GM21529 (cell line): ENCODE measurements at regions not wholly inside any gene's neighbourhood (a gene's known extent, or its start where the extent isn't known, plus 50 kb on each side); places are given as distances from the start of the nearest gene placed in this dataset.

Experiments
- ATAC-seq: cut with Tn5 transposase; IDR thresholded peaks from one replicate; pipeline ENCODE4 v1.9.1; 2021; ENCODE audit not compliant: unreplicated experiment

DNA sequence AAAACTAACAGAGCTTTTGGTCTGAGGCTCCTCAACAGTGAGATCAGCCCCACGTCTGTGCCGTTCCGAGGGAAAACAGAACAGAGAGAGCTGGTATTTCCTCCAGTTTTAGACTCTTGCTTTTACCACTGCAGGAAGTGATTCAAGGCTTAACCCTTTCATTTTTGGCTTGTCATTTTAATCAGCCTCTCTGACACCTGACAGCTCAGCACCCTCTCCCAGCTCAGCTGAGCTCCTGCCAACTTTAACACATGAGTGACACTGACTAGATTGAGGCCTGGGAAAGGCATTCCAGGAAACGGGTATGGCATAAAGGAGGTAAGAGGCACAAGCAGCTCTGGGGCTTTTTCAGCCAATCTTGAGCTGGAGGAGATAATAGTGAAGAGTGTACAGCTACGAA lies 239.4 kb upstream of the SKOR2 start:
- no peak for ATAC-seq

DNA sequence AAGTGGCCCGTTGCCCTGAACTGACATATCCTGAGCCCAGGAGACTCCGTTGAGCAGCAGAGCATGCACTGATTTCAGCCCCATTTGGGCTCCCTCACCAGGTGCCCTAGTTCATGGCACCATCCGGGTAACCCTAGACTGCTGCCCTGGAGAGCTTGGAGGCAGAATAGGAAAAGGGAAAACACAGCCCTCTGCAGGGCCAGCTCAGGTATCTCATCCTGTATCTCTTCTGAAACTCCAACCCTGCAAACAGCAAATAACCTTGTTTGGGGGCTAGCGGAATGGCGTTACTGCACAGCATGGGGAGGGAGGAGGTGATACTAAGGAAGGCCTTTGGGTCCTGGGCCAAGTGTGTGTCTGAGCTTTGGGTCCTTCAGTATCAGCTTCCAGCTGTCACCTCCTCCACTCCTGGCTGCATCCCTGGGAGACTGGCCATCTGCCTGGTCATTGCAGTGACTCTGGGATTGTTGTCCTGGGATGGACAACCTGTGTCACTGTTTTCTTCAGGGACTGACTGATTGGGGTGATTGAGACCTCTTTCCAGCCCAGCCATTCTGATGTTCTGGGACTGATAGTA lies 233.8 kb upstream of the SKOR2 start:
- ATAC-seq = no peak

DNA sequence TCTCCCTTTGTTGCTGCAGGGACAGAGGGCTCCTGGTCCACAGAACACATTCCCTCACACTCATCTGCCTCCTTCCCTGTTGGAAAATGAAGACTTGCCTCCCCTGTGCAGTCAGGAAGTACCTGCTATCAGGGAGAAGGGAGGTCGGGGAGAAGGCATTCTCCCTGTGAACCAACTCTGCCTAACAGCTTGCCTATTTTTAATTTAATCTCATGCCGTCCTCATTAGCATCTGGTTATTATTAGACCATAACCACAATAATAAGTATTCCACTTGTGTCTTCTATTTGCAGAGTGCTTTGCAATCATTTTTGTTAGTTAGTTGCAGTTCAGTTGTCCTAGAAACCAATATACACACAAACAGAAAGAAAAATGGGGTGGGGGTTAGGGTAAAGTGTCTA lies 232.6 kb upstream of the SKOR2 start:
- ATAC-seq = no peak

DNA sequence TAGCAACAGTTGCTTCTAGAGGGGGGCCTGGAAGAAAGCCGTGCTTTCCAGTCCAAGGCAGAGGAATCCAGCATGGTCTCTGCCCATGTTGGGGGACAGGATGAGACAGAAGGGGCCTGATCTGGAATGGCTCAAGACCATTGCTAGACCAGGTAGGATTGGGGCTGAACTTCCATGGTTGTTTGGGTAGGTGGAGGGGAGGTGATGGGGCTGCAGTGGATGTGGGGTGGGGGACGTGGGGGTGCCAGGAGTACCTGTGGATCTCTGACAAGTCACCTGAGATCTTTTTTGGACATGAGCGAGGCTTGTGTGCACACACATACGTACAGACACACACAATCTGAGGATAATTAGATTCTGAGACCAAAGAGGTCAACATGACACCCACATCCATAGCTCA lies 228.7 kb upstream of the SKOR2 start:
- no peak for ATAC-seq

DNA sequence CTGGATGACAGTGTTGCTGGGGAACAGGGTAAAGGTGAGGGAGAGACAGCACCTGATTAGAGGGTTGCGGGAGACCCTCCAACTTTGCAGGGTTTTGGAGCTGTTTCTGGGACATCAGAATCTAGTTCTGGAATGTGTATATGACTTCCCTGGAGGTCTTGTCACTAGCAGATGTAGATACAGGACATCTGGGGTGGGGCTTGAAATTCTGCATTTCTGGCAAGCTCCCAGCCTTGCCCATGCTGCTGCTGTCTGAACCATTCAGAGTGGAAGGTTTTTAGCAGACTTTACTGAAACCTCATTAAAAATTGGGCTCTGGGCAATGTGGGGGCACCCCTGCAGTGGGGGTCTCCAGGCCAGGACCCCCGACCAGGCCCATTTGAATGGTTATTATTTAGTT lies 220.3 kb upstream of the SKOR2 start:
- no peak for ATAC-seq

DNA sequence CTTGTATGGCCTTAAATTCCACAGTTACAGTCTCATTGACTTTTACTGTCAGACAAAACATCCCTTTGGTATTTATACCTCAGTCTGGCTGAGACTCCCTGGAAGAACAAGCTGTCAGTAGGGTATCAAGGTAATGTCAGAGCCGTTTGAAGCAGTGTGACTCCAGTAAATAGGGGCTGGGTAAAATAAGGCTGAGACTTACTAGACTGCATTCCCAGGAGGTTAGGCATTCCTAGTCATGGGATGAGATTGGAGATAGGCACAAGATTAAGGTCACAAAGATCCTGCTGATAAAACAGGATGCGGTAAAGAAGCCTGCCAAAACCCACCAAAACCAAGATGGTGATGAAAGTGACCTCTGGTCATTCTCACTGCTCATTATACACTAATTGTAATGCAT lies 219.5 kb upstream of the SKOR2 start:
- ATAC-seq = no peak

DNA sequence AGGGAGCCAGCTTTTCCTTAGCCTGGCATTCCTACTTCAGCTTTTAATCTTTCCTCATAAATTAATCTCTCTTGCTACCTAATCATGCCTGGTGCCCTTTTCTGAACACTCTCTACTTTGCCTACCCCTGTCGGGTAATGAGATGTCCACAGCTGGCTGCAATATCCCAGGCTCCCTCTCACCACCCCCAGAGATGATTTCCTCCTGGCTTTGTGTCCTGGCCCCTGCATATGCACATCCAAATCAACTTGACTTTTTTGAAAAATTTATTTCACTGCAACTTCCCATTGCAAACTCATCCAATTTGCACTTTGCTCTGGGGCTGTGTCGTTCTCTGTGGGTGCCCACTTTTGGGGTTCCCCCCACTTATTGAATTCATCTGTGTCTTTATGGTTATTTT lies 218.1 kb upstream of the SKOR2 start:
- ATAC-seq = no peak

DNA sequence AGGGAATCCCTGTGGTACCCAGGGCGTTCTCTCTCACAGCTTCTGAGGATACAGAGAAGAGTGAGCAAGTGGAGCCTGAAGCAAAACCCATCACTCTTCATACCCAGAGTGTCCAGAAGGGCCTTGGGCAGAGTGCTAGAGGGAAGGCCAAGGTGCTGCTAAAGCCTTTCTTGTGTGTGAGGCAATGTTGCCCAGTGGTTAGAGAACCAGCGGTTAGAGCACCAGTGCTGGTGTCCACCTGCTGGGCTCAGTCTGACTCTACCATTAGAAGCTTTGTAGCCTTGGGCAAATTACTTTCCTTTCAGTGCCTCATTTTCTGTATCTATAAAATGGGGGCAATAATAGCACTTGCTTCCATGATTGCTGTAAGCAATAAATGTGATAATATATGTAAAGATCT lies 210.5 kb upstream of the SKOR2 start:
- ATAC-seq = no peak

DNA sequence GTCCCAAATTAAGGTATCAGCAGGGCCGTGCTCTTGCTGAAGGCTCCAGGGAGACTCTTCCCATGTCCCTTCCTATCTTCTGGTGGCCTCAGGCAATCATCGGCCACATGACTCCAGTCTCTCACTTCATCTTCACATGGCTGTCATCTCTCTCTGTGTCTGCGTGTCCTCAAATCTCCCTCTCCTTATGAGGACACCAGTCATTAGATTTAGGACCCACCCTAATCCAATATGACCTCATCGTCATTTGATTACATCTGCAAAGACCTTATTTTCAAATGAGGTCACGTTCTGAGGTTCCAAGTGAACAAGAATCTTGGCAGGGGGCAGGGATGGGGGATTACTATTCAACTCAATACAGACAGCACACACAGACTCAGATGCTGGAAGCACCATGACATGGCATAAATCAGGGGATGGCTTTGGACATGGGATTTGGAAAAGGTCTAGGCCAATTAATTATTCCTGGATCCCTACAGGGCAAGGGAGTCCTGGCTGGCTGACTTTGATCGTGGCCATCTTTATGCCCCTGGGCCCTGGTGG lies 210.0 kb upstream of the SKOR2 start:
- ATAC-seq = no peak

DNA sequence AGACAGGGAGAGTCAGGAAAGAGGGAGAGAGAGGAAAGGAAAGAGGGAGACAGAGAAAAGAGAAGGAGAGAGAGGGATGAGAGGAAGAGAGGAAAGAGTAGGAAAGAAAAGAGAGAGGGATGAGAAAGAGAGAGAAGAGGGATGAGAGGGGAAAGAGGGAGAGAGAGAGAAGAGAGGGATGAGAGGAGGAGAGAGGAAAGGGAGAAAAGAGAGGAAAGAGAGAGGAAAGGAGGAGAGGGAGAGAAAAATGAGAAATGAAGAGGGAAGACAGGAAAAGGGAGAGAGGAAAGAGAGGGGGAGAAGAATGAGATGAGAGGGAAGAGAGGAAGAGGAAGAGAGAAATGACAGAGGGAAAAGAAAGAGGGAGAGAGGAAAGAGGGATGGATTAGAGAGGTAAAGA lies 207.0 kb upstream of the SKOR2 start:
- no peak for ATAC-seq

DNA sequence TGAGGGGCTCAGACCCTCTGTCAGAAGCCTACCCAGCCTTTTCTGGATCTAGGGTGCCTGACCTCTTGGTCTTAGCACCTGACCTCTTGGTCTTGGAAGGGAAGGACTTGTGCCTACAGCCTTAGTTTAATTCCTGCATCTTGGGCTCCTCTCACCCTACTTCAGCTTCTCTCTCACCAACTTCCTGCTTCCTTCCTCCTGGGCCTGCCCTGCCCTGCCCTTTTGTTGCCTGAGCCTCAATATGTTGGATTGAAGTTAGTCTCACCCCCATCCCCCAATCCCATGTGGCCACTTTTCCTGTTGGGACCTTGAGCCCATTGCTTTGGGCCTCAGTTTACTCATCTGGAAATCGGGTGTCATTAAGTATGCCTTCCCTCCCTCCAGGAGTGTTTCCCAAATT lies 206.2 kb upstream of the SKOR2 start:
- no peak for ATAC-seq

DNA sequence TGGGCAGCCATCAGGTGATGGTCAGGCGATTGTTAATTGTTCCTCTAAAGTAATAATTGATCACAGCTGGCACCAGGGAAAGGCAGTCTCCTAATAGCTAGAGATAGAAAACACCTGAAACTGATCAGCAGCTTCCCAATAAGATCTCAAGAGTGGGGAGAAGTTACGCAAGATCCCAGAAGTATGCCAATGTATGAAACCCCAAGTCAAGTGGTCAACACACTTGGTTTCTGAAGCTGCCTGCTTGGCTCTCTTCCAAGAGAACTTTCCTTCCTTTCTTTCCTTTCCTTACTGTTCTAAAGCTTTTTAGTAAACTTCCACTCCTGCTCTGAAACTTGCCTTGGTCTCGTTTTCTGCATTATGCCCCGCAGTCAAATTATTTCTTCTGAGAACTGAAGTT lies 201.6 kb upstream of the SKOR2 start:
- no peak for ATAC-seq

DNA sequence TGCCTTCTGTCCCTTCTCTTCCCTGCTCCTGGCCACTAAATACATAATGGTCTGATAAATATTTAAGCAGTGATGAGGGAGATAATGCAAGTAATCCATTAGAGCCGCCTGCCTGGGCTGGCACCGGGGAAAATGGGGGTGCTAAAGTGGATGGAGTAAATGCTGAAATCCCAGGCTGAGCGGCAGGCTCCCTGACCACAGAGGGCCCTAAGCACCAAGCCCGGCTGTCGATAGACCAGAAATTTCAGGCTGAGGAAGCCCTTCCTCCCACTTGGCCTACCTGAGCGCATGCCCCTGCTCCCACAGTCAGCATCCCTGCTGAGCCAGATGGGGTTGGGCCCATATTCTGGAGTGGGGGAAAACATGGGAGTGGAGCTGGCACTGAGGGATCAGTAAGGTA lies 197.5 kb upstream of the SKOR2 start:
- no peak for ATAC-seq

DNA sequence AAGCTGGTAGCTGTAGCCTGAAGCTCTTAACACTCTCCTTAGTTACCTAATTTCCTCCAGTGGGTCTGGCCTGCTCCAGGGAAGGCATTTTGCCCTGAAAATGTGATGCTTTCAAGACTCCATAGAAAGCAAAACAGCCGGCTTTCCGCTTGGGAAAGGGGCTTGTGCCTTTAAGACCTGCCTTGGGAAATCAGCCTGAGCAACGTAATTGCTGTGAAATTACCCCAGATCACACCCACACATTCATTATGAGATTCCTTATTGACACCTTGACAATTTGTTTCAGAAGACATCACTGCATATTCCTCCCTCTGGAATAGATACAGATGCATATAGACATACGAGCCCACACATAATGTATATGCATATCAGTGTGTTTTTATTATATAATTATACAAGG lies 190.5 kb upstream of the SKOR2 start:
- no peak for ATAC-seq

DNA sequence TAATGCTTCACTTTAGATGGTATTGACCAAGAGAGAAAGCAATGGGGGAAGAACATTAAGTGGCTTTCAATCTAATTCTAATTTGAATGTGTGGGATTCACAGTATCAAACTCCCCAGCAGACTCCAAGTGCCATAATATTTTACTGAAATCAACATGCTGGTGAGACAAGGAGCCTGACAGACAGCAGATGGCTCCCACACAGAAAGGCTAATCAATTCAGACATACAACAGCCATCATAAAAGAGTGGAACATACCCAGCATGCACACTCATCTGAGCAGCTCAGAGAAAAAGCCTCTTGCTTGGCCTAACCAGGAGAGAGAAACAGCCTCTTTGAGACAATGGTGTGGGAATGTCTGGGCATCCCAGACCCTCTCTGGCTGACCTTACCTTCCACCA lies 186.5 kb upstream of the SKOR2 start:
- no peak for ATAC-seq

DNA sequence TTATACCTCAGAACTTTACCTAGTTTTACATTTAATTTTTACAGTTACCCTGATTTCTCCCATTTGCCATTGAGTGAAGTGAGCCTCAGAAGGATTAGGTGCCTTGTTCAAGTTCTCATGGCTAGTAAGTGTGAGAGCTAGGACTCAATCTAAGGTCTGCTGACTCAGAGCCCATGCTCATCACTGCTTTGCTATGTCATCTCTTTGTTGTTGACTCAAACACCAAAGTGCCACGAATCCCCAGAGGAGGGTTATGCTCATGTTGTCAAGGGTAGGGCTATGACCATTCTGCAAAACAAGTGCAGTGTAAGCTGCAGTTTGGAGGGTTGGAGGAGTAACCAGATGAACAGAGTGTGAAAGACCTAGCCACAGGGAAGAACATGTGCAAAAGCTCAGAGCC lies 185.4 kb upstream of the SKOR2 start:
- no peak for ATAC-seq

DNA sequence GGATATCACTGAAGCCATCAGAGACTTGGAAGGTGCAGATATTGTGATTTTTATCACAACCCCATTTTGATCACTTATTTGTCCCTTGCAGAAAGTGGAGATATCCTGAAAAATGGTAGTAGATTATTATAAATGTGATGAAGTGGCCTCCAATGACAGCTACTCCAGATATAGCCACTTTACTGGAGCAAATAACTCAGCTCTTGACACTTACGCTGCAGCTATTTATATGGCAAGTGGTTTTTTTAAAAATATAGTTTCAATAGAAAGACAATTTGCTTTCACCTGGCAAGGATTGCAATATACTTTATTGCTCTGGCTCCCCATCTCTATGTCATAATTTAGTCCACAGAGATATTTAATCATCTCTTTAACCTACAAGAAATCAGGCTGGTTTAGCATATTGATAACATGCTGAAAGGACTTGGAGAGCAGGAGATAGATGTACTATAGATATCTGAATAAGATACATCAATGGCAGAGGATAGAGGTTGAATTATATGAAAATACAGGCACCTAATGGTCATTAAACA lies 182.8 kb upstream of the SKOR2 start:
- no peak for ATAC-seq

DNA sequence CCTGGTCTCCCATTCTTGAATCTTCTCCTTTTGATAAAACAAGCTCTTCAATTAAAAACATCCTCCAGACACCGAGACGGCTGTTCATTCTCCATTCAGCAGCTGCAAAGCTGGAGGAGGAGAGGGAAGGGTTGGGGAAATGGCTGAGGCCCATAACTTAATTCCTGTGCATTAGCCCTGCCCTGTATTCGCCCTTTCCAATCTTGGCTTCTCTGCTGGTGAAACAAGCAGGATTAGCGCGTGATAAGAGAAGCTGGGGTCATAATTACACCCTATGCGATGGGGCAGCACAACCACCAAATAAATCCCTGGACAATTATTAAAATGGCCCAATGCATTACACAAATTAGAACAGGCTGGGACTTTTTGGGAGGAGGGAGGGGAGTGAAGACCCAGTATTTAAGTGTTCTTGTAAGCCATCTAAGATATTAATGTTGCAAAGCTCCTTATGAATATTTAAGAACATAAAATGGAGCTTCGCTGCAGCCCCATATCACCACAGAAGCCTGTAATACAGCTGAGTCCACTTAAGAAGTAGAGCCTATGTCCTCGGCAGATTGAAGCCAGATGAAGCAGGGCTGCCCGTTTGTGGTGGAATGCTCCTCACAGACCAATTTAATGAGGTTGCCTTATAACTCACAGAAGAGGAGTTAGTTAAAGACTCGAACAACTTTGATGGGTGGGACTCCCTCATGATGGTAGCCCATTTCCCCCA lies 176.6 kb upstream of the SKOR2 start:
- no peak for ATAC-seq

DNA sequence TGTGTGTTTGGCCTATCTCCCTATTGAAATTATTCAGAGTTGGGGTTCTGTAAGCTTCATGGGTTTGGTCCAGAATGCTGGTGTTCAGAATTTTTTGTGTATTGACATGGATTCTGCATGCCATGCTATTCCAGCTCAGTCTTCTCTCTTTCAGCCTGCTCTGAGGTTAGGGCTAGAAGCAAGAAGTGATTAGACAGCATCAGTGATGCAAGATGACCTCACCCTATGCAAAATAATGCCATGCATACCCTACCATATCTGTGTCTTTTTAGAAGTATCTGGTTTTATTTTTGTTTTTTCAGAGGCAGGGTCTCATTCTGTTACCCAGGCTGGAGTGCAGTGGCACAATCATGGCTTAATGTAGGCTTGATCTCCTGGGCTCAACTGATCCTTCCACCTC lies 175.6 kb upstream of the SKOR2 start:
- ATAC-seq = no peak

DNA sequence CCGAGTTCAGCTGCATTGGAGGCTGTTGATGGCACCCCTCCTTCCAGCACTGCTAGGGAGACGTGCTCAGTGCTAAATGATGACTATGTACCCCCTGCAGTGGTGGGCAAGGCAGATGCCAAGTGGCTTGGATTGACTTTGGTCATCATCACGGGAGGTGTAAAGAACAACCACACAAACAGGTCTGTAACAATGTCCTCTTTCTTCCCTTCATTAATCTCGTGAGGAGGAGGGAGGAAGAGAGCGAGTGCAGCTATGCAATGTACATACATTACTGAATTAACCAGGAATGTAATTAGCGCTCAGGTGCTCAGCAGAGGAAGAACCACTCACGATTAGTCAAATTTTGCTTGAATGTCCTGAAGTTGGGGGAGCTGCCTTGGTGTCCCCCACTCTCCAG lies 173.9 kb upstream of the SKOR2 start:
- no peak for ATAC-seq

DNA sequence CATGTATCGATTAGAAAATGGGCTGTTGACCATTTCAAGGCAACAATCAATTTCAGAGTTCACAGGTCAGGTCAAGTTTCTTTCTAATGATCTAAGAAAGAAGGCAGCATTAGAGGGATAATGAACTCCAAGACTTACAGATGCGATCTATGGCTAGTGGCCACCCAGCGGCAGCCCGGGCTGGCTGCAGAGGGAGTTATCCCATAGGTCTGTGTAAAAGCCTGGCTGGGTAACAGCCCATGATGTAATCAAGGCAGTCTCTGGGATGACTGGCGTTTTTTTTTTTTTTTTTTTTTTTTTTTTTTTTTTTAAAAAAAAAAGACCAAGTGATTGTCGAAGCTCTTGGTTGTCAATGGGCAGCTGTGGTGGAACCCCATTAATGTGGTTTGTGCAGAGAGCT lies 171.1 kb upstream of the SKOR2 start:
- ATAC-seq = no peak

DNA sequence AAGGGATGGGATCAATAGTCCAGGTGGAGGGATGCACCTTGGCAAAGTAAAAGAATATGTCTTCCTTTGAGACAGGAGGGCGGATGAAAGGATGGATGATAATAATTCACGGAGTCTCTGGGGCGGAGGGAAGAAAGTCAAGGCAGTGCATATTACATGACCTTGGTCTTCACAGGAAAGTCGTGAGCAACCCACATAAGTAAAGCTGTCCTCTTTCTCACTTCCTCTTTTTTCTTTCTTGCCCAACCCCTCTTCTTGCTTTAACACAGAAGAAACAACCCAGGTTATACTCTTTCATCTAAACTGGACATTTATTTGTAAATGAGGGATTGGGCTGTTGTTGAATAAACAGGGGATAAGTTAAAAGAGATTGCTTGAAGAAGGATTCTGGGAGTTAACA lies 168.7 kb upstream of the SKOR2 start:
- peak; percentile 76 for ATAC-seq

DNA sequence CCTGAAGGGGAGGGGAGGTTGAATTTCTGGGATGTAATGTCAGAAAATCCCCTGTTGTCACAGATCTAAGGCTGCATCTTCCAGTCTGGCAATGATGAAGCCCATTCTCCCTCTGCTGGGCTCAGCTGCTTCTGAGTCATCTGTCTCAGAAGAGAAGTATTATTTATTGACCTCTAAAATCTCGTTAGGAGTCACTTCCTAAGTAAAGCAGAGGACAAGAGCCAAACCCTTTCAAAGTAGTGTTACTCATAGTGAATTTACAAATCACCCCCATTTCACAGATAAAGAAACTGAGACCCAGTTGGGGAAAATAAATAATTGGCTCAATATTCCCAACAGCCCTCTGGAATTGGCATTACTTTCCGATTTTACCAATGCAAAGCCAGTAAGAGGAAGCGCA lies 167.3 kb upstream of the SKOR2 start:
- ATAC-seq = no peak
